GM12878 (cell line): ENCODE measurements at regions not wholly inside any gene's neighbourhood (a gene's known extent, or its start where the extent isn't known, plus 50 kb on each side); places are given as distances from the start of the nearest gene placed in this dataset.

ENCODE experiments used
- ELK1 ChIP-seq: IDR thresholded peaks from 2 replicates; pipeline ENCODE4 v1.6.1; 2012; ENCODE audit warnings: low read depth, low read length, improper control_type of control experiment
- MEF2A ChIP-seq: IDR thresholded peaks from 2 replicates; pipeline ENCODE4 v1.6.1; 2011; ENCODE audit warnings: low read depth, mild to moderate bottlenecking, low read length, moderate library complexity; ENCODE audit not compliant: insufficient read depth
- PRDM15 ChIP-seq: fragments of 450-650 bp; formaldehyde crosslinking; IDR thresholded peaks from 2 replicates; pipeline ENCODE4 v1.4.0; 2020; ENCODE audit warnings: mild to moderate bottlenecking, moderate library complexity
- SIX5 ChIP-seq: IDR thresholded peaks from 2 replicates; pipeline ENCODE4 v1.6.1; 2011; ENCODE audit warnings: mild to moderate bottlenecking, low read depth, low read length, moderate library complexity; ENCODE audit not compliant: severe bottlenecking
- TARDBP ChIP-seq: IDR thresholded peaks from 2 replicates; pipeline ENCODE4 v1.6.1; 2016; ENCODE audit warnings: borderline replicate concordance
- USF1 ChIP-seq: IDR thresholded peaks from 2 replicates; pipeline ENCODE4 v1.6.1; 2011; ENCODE audit warnings: borderline replicate concordance, low read depth, mild to moderate bottlenecking, moderate library complexity, mixed read lengths, low read length; ENCODE audit not compliant: insufficient read depth; ENCODE audit errors: extremely low read length
- ZNF24 ChIP-seq: fragments of 450-650 bp; IDR thresholded peaks from 2 replicates; pipeline ENCODE4 v1.6.1; 2017; ENCODE audit warnings: antibody characterized with exemption, mild to moderate bottlenecking

GRCh38 chr4:13830449-13830848, 202.9 kb upstream of the BOD1L1 start (continued):
- TF ChIP-seq USF1 (no peak), MEF2A (no peak), ZNF24 (no peak), ELK1 (no peak), PRDM15 (CRISPR knock-in tag) (no peak), TARDBP (no peak), SIX5 (no peak)
